Upper lobe of left lung (tissue), 4 donors: ENCODE measurements at regions not wholly inside any gene's neighbourhood (a gene's known extent, or its start where the extent isn't known, plus 50 kb on each side); places are given as distances from the start of the nearest gene placed in this dataset.

ENCODE experiments used
- EP300 ChIP-seq, 4 donors: sonication (generic); formaldehyde crosslinking; IDR thresholded peaks; one replicate each; pipeline ENCODE4 v1.5.1; 2017; ENCODE audit warnings: antibody characterized with exemption in 4 of 4, control low read depth in 2 of 4
- POLR2A ChIP-seq, 4 donors: fragments of 450-650 bp; IDR thresholded peaks; one replicate each; pipeline ENCODE4 v1.5.1; 2016 to 2017; ENCODE audit warnings: antibody characterized with exemption in 4 of 4, mild to moderate bottlenecking in 2 of 4
- POLR2AphosphoS5 ChIP-seq, 2 donors: sonication (generic); formaldehyde crosslinking; IDR thresholded peaks; one replicate each; pipeline ENCODE4 v1.5.1; 2017; ENCODE audit warnings: antibody characterized with exemption in 2 of 2
- TF ChIP-seq, protein P1 (sequence below), 6 experiments: fragments of 450-650 bp in 4 of 6; fragments of 200-600 bp in 2 of 6; sonication (generic) in 2 of 6; IDR thresholded peaks; one replicate each; pipeline ENCODE4 v1.5.1; 2016 to 2019; ENCODE audit warnings: antibody characterized with exemption in 6 of 6

DNA sequence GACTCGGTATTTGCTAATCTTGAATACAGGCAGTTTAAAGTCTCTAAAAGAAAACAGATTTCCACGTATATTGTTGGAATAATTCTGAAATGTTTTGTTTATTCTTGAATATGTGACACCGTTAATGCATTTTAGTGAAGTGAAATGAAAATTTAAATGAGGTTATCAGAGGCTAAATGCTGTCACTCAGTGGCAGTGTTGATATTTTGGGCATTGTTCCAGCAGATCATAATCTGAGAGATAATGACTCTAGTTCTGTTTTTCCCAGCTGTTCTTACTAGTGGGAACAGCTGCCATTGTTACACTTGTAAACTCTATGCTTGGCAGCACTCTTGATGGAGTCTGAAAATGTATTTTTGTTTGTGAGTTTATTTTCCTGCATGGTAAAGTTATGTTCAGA, 365.6 kb upstream of the SLC10A2 start:
- TF ChIP-seq EP300 (IDR thresholded peaks at IDR 0.05) (no peak), POLR2A (IDR thresholded peaks at IDR 0.05) (no peak), POLR2AphosphoS5 (IDR thresholded peaks at IDR 0.05) (no peak)
- TF ChIP-seq, protein P1, sequence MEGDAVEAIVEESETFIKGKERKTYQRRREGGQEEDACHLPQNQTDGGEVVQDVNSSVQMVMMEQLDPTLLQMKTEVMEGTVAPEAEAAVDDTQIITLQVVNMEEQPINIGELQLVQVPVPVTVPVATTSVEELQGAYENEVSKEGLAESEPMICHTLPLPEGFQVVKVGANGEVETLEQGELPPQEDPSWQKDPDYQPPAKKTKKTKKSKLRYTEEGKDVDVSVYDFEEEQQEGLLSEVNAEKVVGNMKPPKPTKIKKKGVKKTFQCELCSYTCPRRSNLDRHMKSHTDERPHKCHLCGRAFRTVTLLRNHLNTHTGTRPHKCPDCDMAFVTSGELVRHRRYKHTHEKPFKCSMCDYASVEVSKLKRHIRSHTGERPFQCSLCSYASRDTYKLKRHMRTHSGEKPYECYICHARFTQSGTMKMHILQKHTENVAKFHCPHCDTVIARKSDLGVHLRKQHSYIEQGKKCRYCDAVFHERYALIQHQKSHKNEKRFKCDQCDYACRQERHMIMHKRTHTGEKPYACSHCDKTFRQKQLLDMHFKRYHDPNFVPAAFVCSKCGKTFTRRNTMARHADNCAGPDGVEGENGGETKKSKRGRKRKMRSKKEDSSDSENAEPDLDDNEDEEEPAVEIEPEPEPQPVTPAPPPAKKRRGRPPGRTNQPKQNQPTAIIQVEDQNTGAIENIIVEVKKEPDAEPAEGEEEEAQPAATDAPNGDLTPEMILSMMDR (IDR thresholded peaks at IDR 0.05) = no peak
